Heart left ventricle (tissue), 16 donors: ENCODE measurements at regions not wholly inside any gene's neighbourhood (a gene's known extent, or its start where the extent isn't known, plus 50 kb on each side); places are given as distances from the start of the nearest gene placed in this dataset.

Source experiments
- ATAC-seq, 4 donors: fragments of 200-7000 bp; cut with Tn5 transposase; one replicate each; pipeline ENCODE4 v1.9.1; 2020 to 2022; ENCODE audit warnings: moderate library complexity in 4 of 4, mild to moderate bottlenecking in 3 of 4, moderate number of reproducible peaks in 1 of 4
- DNase-seq, 5 donors: peaks; one replicate each; pipeline ENCODE4 v3.0.0-alpha.2; 2020
- H3K27ac ChIP-seq, 12 donors: fragments of 200-600 bp; sonication (generic) in 4 of 12; one replicate each; pipeline versions ENCODE4 v1.5.0 to v1.8.0; 2016 to 2022; ENCODE audit warnings: mild to moderate bottlenecking in 2 of 12
- H3K27me3 ChIP-seq, 9 donors: fragments of 200-600 bp; sonication (generic) in 2 of 9; one replicate each; pipeline versions ENCODE4 v1.5.1 to v1.8.0; 2016 to 2022; ENCODE audit warnings: mild to moderate bottlenecking in 3 of 9
- H3K36me3 ChIP-seq, 9 donors: fragments of 200-600 bp; sonication (generic) in 2 of 9; one replicate each; pipeline versions ENCODE4 v1.5.0 to v1.8.0; 2018 to 2022; ENCODE audit warnings: mild to moderate bottlenecking in 2 of 9
- H3K4me1 ChIP-seq, 12 donors: fragments of 200-600 bp; sonication (generic) in 4 of 12; one replicate each; pipeline versions ENCODE4 v1.5.0 to v1.8.0; 2016 to 2022; ENCODE audit warnings: mild to moderate bottlenecking in 3 of 12
- H3K4me3 ChIP-seq, 12 donors: fragments of 200-600 bp; sonication (generic) in 4 of 12; one replicate each; pipeline versions ENCODE4 v1.5.0 to v1.8.0; 2017 to 2022; ENCODE audit warnings: mild to moderate bottlenecking in 9 of 12, moderate library complexity in 4 of 12
- H3K9me3 ChIP-seq, 12 donors: fragments of 200-600 bp; sonication (generic) in 4 of 12; one replicate each; pipeline versions ENCODE4 v1.5.0 to v1.8.0; 2016 to 2022; ENCODE audit warnings: mild to moderate bottlenecking in 1 of 12
- POLR2A ChIP-seq, 2 donors: fragments of 450-650 bp; IDR thresholded peaks; one replicate each; pipeline ENCODE4 v1.6.1; 2017; ENCODE audit warnings: antibody characterized with exemption in 2 of 2, mild to moderate bottlenecking in 2 of 2, moderate library complexity in 2 of 2
- WGBS, 4 donors: extraction: QIAGEN DNeasy Blood & Tissue Kit in 2 of 4; methylation state at CpG; one replicate each; pipeline versions ENCODE4 v1.1.5 to v1.1.7; 2013 to 2018; 5-methylcytosine and 5-hydroxymethylcytosine counted together
- intact Hi-C, 10 donors: fragments of 100-400 bp; cut with DNase I; formaldehyde crosslinking; loops; one replicate each; pipeline versions ENCODE4 v1.11.1 to v1.14.2; 2022
- TF ChIP-seq, protein P1 (sequence below), 12 donors: fragments of 200-600 bp; sonication (generic) in 4 of 12; IDR thresholded peaks; one replicate each; pipeline versions ENCODE4 v1.5.0 to v1.8.0; 2018 to 2022; ENCODE audit warnings: antibody characterized with exemption in 12 of 12, mild to moderate bottlenecking in 5 of 12
- donor health status: ischemic (EF 13 %, LVEDD 7.1; RV severe dilation, severe dysfunction).
- donor health status: healthy with polysubstance abuse.
- donor health status: DM: no; HTN: yes; CAD: no.
- donor health status: DM: no; HTN: no; CAD: no.
- donor health status: ischemic (EF 25% LVEDD 6.9; RV normal size, moderate dysfunction).
- donor health status: ischemic (EF 25% LVEDD 5.7; RV mildly dilated, moderate dysfunction).
- donor health status: healthy.
- donor health status: DM: yes; HTN: yes; CAD: no.
- donor health status: ischemic (EF 35%, LVEDD 5.7; RV mildly dilated, moderate dysfunction).
- donor health status: nonischemic (EF 11% LVEDD 7.7; RV severe dilation, severe dysfunction).
- donor health status: DM: yes; HTN: yes; CAD: no.
- donor health status: PGD.
- donor health status: ischemic (EF 29% LVEDD 5.4; RV normal size, mild dysfunction).
- donor health status: nonischemic (EF 23%, LVEDD 6.1; RV moderate dilation, normal function).

GRCh38 chr10:31620226-31621151 lies 301.5 kb downstream of the ZEB1 start:
- Histone ChIP-seq H3K27me3 (no peaks in the 10 kb centered on the region), H3K36me3 (no peaks in the 10 kb centered on the region), H3K4me1 (peaks cover 0 to 62% (median 36%) of the 10 kb centered on the region in 12 donors), H3K4me3 (no peak overlapping the region), H3K27ac (peak overlapping the region in 11 of 12 donors; percentile 6 to 82 (median 69)), H3K9me3 (peaks cover 0 to 12% (median 0%) of the 10 kb centered on the region in 12 donors)
- TF ChIP-seq, protein P1, sequence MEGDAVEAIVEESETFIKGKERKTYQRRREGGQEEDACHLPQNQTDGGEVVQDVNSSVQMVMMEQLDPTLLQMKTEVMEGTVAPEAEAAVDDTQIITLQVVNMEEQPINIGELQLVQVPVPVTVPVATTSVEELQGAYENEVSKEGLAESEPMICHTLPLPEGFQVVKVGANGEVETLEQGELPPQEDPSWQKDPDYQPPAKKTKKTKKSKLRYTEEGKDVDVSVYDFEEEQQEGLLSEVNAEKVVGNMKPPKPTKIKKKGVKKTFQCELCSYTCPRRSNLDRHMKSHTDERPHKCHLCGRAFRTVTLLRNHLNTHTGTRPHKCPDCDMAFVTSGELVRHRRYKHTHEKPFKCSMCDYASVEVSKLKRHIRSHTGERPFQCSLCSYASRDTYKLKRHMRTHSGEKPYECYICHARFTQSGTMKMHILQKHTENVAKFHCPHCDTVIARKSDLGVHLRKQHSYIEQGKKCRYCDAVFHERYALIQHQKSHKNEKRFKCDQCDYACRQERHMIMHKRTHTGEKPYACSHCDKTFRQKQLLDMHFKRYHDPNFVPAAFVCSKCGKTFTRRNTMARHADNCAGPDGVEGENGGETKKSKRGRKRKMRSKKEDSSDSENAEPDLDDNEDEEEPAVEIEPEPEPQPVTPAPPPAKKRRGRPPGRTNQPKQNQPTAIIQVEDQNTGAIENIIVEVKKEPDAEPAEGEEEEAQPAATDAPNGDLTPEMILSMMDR (IDR thresholded peaks at IDR 0.05), result peak in 11 of 12 donors; percentile 25 to 57 (median 33)
- TF ChIP-seq POLR2A (IDR thresholded peaks at IDR 0.05), result no peak
- intact Hi-C loops, result loop anchor here in 6 of 10 donors (5.0 to 10.0 kb wide), 7 partner anchors 64 to 866 kb away; no protein-coding TSS in a partner anchor
- peak; percentile 36 to 78 (median 44) for ATAC-seq
- 42 to 69% (median 51%) methylated on average over 11 to 14 of the region's 14 CpGs for WGBS, 4 donors
- DNase-seq, result peak; percentile 78 to 86 (median 83)

- WGBS, 4 donors, result 59 to 77% (median 71%) methylated on average over 8 of the region's 8 CpGs
- Histone ChIP-seq H3K4me3 (no peak overlapping the region), H3K27me3 (no peaks in the 10 kb centered on the region), H3K36me3 (no peaks in the 10 kb centered on the region), H3K9me3 (peaks cover 0 to 13% (median 0%) of the 10 kb centered on the region in 12 donors), H3K27ac (peak overlapping the region in 10 of 12 donors; percentile 8 to 82 (median 70)), H3K4me1 (peaks cover 0 to 58% (median 36%) of the 10 kb centered on the region in 12 donors)
- DNase-seq, result peak in 4 of 5 donors; percentile 51 to 68 (median 58)
- ATAC-seq, result peak in 3 of 4 donors; percentile 33 to 69 (median 50)
- TF ChIP-seq POLR2A (IDR thresholded peaks at IDR 0.05), result no peak
- TF ChIP-seq, protein P1 (IDR thresholded peaks at IDR 0.05), result no peak
- intact Hi-C loops, result loop anchor here in 6 of 10 donors (5.0 to 10.0 kb wide), 7 partner anchors 65 to 865 kb away; no protein-coding TSS in a partner anchor
These were observed 300.6 kb downstream of the ZEB1 start for GRCh38 chr10:31619531-31620061.

DNA sequence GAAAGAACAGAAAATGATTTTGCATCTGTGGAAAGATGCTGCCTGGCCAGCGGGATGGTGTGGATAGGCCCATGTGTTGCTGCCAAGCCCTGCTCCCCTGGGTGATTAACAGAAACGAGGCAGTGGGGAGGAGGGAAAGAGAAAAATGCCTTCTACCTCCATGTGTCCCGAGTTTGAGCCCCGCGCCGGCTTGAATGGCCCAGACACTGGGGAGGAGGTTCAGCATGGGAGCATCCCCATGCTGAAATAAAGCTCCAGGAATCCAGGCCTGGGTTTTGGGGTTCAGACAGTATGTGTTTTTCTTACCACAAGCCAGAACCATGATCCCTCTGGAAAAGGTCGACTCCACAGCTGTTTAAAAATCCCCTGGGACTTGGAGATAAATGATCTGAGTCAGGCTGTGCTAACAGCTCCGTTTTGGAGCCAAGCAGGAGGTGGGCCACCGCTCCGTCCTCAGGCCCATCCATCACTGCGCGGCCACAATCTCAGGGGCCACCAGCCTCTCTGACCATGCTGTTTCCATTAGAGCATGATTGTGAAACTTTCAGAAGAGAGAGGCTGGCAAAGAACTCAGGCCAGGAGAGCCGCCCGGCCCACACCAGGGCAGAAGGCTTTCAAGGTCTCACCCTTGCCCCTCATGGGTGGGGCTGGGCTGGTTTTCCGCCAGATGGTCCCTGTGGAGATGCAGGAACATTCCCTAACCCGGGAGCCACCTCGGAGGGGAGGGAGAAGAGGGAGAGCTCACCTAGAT lies 299.7 kb downstream of the ZEB1 start:
- Histone ChIP-seq H3K36me3 (no peaks in the 10 kb centered on the region), H3K27me3 (no peaks in the 10 kb centered on the region), H3K4me3 (no peak overlapping the region), H3K27ac (peak overlapping the region in 9 of 12 donors; percentile 51 to 82 (median 71)), H3K4me1 (peaks cover 0 to 49% (median 34%) of the 10 kb centered on the region in 12 donors), H3K9me3 (peaks cover 0 to 8% (median 0%) of the 10 kb centered on the region in 12 donors)
- ATAC-seq (peak in 3 of 4 donors; percentile 33 to 75 (median 63)), DNase-seq (peak; percentile 51 to 79 (median 63))
- TF ChIP-seq, protein P1 (IDR thresholded peaks at IDR 0.05), result no peak
- no peak for TF ChIP-seq POLR2A (IDR thresholded peaks at IDR 0.05)
- 62 to 72% (median 67%) methylated on average over 13 to 17 of the region's 17 CpGs for WGBS, 4 donors
- intact Hi-C loops, result no loop called here
